ENCODE measurements at regions not wholly inside any gene's neighbourhood (a gene's known extent, or its start where the extent isn't known, plus 50 kb on each side); places are given as distances from the start of the nearest gene placed in this dataset.

GRCh38 chr3:18149386-18149785 lies 275.8 kb downstream of the SATB1 start:
- intact Hi-C loops (cut with micrococcal nuclease): no loop called here
- H3K9ac ChIP-seq (ENCODE audit: low read length): no peak overlapping the region
- Mint-ChIP-seq H3K27ac (no peak overlapping the region), H3K4me3 (no peak overlapping the region), H3K27me3 (no peaks in the 10 kb centered on the region), H3K9me3 (ENCODE audit: insufficient read depth) (no peaks in the 10 kb centered on the region), H3K4me1 (no peaks in the 10 kb centered on the region)
- H3K4me3 ChIP-seq (ENCODE audit: control extremely low read depth in 1 of 5, extremely low read depth in 1 of 5, insufficient read depth in 1 of 5, low read depth in 2 of 5, low read length in 4 of 5): no peak overlapping the region
- H3K27ac ChIP-seq (ENCODE audit: low read length in 2 of 2): no peak overlapping the region
- no CpG with 5 or more reads among the region's 2 CpGs for WGBS (ENCODE audit: insufficient coverage)
- no peak for DNase-seq
- no peak for ATAC-seq (ENCODE audit: low read depth)
- no peaks in the 10 kb centered on the region for H3K27me3 ChIP-seq (replicated peaks in 1 of 4; ENCODE audit: control extremely low read depth in 1 of 4, control insufficient read depth in 3 of 4, insufficient read depth in 4 of 4, low read length in 3 of 4)
- H2AFZ ChIP-seq (ENCODE audit: insufficient read depth, low read depth, low read length, poor library complexity, severe bottlenecking): no peak overlapping the region
- H4K20me1 ChIP-seq (ENCODE audit: control insufficient read depth, insufficient read depth, low read length, poor library complexity, severe bottlenecking): no peaks in the 10 kb centered on the region
- TF ChIP-seq CTCF (IDR thresholded peaks at IDR 0.05) (no peak), EZH2 (IDR thresholded peaks at IDR 0.05; ENCODE audit: borderline replicate concordance, insufficient read depth, low read depth, low read length, poor library complexity, severe bottlenecking) (no peak)
- CTCF ChIA-PET: no interaction called here
- POLR2A ChIA-PET: no interaction called here
- no peaks in the 10 kb centered on the region for H3K9me3 ChIP-seq (ENCODE audit: control extremely low read depth in 1 of 3, control insufficient read depth in 2 of 3, insufficient read depth in 1 of 3, low read length in 2 of 3)
- no peak overlapping the region for H3K4me2 ChIP-seq (replicated peaks; ENCODE audit: low read depth, low read length, poor library complexity, severe bottlenecking)
- no peaks in the 10 kb centered on the region for H3K36me3 ChIP-seq (replicated peaks in 1 of 2; ENCODE audit: control extremely low read depth in 1 of 2, control insufficient read depth in 1 of 2, extremely low read depth in 1 of 2, insufficient read depth in 2 of 2, low read length in 1 of 2)
- no peaks in the 10 kb centered on the region for H3K4me1 ChIP-seq (ENCODE audit: control insufficient read depth in 2 of 2, insufficient read depth in 2 of 2, low read length in 2 of 2)
- no peaks in the 10 kb centered on the region for H3K79me2 ChIP-seq (ENCODE audit: control insufficient read depth, insufficient read depth, low read length)

- Histone ChIP-seq H3K79me2 (ENCODE audit: control insufficient read depth, insufficient read depth, low read length) (no peaks in the 10 kb centered on the region), H3K36me3 (replicated peaks in 1 of 2; ENCODE audit: control extremely low read depth in 1 of 2, control insufficient read depth in 1 of 2, extremely low read depth in 1 of 2, insufficient read depth in 2 of 2, low read length in 1 of 2) (no peaks in the 10 kb centered on the region), H2AFZ (ENCODE audit: insufficient read depth, low read depth, low read length, poor library complexity, severe bottlenecking) (no peak overlapping the region), H4K20me1 (ENCODE audit: control insufficient read depth, insufficient read depth, low read length, poor library complexity, severe bottlenecking) (no peaks in the 10 kb centered on the region), H3K4me1 (ENCODE audit: control insufficient read depth in 2 of 2, insufficient read depth in 2 of 2, low read length in 2 of 2) (no peaks in the 10 kb centered on the region), H3K4me2 (replicated peaks; ENCODE audit: low read depth, low read length, poor library complexity, severe bottlenecking) (no peak overlapping the region), H3K4me3 (ENCODE audit: control extremely low read depth in 1 of 5, extremely low read depth in 1 of 5, insufficient read depth in 1 of 5, low read depth in 2 of 5, low read length in 4 of 5) (no peak overlapping the region), H3K27ac (ENCODE audit: low read length in 2 of 2) (no peak overlapping the region), H3K9me3 (ENCODE audit: control extremely low read depth in 1 of 3, control insufficient read depth in 2 of 3, insufficient read depth in 1 of 3, low read length in 2 of 3) (no peaks in the 10 kb centered on the region), H3K9ac (ENCODE audit: low read length) (no peak overlapping the region), H3K27me3 (replicated peaks in 1 of 4; ENCODE audit: control extremely low read depth in 1 of 4, control insufficient read depth in 3 of 4, insufficient read depth in 4 of 4, low read length in 3 of 4) (no peaks in the 10 kb centered on the region)
- POLR2A ChIA-PET: no interaction called here
- no peaks in the 10 kb centered on the region for H3K4me1 Mint-ChIP-seq
- CTCF ChIA-PET: no interaction called here
- H3K4me3 Mint-ChIP-seq: no peak overlapping the region
- no peaks in the 10 kb centered on the region for H3K27me3 Mint-ChIP-seq
- ATAC-seq (ENCODE audit: low read depth): no peak
- intact Hi-C loops (cut with micrococcal nuclease): no loop called here
- TF ChIP-seq EZH2 (IDR thresholded peaks at IDR 0.05; ENCODE audit: borderline replicate concordance, insufficient read depth, low read depth, low read length, poor library complexity, severe bottlenecking) (no peak), CTCF (IDR thresholded peaks at IDR 0.05) (no peak)
- no peaks in the 10 kb centered on the region for H3K9me3 Mint-ChIP-seq (ENCODE audit: insufficient read depth)
- no peak for DNase-seq
- H3K27ac Mint-ChIP-seq: no peak overlapping the region
Measured at GRCh38 chr3:18144571-18144970, 280.6 kb downstream of the SATB1 start.

All from B cell (primary cell).